ENCODE measurements at regions not wholly inside any gene's neighbourhood (a gene's known extent, or its start where the extent isn't known, plus 50 kb on each side); places are given as distances from the start of the nearest gene placed in this dataset.

GRCh38 chr5:105414067-105414466 is 1851.5 kb upstream of the NUDT12 start:
- H3K9me3 Mint-ChIP-seq, result peaks cover 34% of the 10 kb centered on the region
- H3K36me3 Mint-ChIP-seq (ENCODE audit: low read depth), result no peaks in the 10 kb centered on the region
- no peaks in the 10 kb centered on the region for H3K4me1 Mint-ChIP-seq (ENCODE audit: low read depth)
- no peaks in the 10 kb centered on the region for H3K27me3 Mint-ChIP-seq (ENCODE audit: low read depth)
- no peak for DNase-seq
- no peak overlapping the region for H3K4me3 Mint-ChIP-seq
- H3K27ac Mint-ChIP-seq, result no peak overlapping the region
- intact Hi-C loops (cut with micrococcal nuclease), result no loop called here
- CTCF ChIA-PET, result no interaction called here

DNA sequence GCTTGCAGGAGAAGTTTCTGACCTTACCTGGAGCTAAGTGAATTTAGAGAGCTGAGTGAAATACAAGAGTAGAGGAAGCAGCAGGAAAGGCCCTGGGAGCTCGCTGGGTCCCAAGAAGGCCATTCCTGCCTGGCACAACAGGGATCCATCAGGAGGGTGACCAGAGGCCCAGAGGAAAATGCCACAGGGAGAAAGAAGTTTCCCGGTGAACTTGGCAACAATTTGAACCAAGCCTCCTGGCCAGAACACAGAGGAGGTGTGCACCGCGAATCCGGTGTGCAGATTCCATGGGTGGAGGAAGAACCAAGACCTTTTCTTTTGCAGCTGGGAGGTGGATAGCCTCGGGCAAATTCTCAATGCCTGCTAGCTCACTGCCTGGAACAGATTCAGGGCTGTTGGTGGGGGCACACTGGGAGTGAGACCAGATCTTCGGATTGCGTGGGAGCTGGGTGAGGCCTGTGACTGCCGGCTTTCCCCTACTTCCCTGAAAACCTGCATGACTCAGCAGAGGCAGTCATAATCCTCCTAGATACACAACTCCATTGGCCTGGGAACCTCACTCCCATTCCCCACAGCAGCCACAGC is 1850.9 kb upstream of the NUDT12 start:
- Mint-ChIP-seq H3K4me1 (ENCODE audit: low read depth) (no peaks in the 10 kb centered on the region), H3K36me3 (ENCODE audit: low read depth) (no peaks in the 10 kb centered on the region), H3K27ac (no peak overlapping the region), H3K4me3 (no peak overlapping the region), H3K9me3 (peaks cover 28% of the 10 kb centered on the region), H3K27me3 (ENCODE audit: low read depth) (no peaks in the 10 kb centered on the region)
- CTCF ChIA-PET, result no interaction called here
- no peak for DNase-seq
- intact Hi-C loops (cut with micrococcal nuclease), result no loop called here

DNA sequence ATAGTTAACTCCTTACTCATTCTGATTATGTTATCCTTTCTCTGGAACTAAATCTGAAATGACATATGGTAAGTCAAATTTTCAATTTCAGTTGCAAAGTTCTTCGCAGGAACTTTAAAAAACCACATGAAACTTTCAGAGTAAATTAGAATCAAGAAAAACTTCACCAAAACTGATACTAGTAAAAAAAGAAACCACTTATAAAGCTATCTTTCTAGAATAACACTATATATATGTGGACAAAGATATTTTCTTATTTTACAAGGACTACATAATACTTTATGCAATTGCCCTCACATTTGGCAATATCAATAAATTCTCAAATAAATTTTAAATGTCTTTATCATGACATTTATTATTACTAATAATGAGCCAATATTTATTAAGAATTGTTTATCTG is 1847.1 kb upstream of the NUDT12 start:
- no peak overlapping the region for H3K27ac Mint-ChIP-seq
- H3K9me3 Mint-ChIP-seq, result peaks cover 5% of the 10 kb centered on the region
- H3K27me3 Mint-ChIP-seq (ENCODE audit: low read depth), result no peaks in the 10 kb centered on the region
- H3K36me3 Mint-ChIP-seq (ENCODE audit: low read depth), result no peaks in the 10 kb centered on the region
- no peak overlapping the region for H3K4me3 Mint-ChIP-seq
- H3K4me1 Mint-ChIP-seq (ENCODE audit: low read depth), result no peaks in the 10 kb centered on the region
- DNase-seq, result no peak
- intact Hi-C loops (cut with micrococcal nuclease), result no loop called here
- CTCF ChIA-PET, result no interaction called here

- no peaks in the 10 kb centered on the region for H3K27me3 Mint-ChIP-seq (ENCODE audit: low read depth)
- CTCF ChIA-PET, result interaction anchor here (0.6 kb wide), 1 partner anchor 267 kb away, joined by 3 read pairs; no protein-coding TSS in a partner anchor
- no peak for DNase-seq
- intact Hi-C loops (cut with micrococcal nuclease), result no loop called here
- H3K4me1 Mint-ChIP-seq (ENCODE audit: low read depth), result no peaks in the 10 kb centered on the region
- H3K36me3 Mint-ChIP-seq (ENCODE audit: low read depth), result no peaks in the 10 kb centered on the region
- H3K27ac Mint-ChIP-seq, result no peak overlapping the region
- peaks cover 1% of the 10 kb centered on the region for H3K9me3 Mint-ChIP-seq
- H3K4me3 Mint-ChIP-seq, result no peak overlapping the region
Observed at GRCh38 chr5:105407200-105407599, 1844.6 kb upstream of the NUDT12 start.

DNA sequence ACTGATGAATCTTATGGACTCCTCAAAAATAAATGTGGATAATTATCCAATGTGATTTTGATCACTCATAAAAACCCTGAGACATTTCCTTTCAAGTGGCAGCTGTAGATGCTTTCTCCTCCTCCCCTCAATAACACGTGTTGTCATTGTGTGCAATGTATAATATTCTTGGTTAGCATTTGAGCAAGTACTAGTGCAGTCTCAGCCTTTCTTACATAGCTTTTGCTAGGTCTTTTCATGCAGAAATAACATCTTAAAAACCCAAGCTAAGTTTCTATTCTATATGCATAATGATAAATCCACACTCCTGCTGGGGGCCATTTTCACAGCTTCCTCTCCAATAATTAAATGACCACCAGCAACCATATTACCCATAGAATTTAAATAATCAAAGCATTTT is 1835.2 kb upstream of the NUDT12 start:
- Mint-ChIP-seq H3K27me3 (ENCODE audit: low read depth) (no peaks in the 10 kb centered on the region), H3K36me3 (ENCODE audit: low read depth) (no peaks in the 10 kb centered on the region), H3K27ac (no peak overlapping the region), H3K4me1 (ENCODE audit: low read depth) (no peaks in the 10 kb centered on the region), H3K9me3 (no peaks in the 10 kb centered on the region), H3K4me3 (no peak overlapping the region)
- intact Hi-C loops (cut with micrococcal nuclease), result no loop called here
- DNase-seq, result no peak
- CTCF ChIA-PET, result no interaction called here

DNA sequence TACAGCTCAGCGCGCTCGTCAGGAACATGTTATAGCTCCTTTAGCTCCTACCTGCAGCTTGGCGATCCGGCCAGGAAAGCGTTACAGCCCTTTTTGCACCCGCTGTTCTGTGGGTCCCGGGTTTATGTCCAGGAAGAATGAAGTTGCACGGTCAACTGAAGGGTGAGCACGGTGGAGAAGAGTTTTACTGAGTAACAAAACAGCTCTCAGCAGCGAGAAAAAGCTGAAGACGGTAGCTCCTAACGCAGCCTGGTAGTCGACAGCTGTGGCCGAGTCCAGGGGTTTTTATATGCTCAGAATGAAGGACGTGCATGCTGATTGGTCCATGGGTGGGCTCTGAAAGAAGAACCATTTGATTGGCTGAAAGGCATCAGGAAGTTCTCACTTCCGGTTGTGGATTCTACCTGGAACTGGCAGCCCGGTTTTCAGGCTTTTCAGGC is 1830.1 kb upstream of the NUDT12 start:
- Mint-ChIP-seq H3K9me3 (no peaks in the 10 kb centered on the region), H3K27ac (no peak overlapping the region), H3K4me3 (no peak overlapping the region), H3K36me3 (ENCODE audit: low read depth) (no peaks in the 10 kb centered on the region), H3K27me3 (ENCODE audit: low read depth) (no peaks in the 10 kb centered on the region), H3K4me1 (ENCODE audit: low read depth) (no peaks in the 10 kb centered on the region)
- intact Hi-C loops (cut with micrococcal nuclease), result no loop called here
- DNase-seq, result no peak
- CTCF ChIA-PET, result no interaction called here

DNA sequence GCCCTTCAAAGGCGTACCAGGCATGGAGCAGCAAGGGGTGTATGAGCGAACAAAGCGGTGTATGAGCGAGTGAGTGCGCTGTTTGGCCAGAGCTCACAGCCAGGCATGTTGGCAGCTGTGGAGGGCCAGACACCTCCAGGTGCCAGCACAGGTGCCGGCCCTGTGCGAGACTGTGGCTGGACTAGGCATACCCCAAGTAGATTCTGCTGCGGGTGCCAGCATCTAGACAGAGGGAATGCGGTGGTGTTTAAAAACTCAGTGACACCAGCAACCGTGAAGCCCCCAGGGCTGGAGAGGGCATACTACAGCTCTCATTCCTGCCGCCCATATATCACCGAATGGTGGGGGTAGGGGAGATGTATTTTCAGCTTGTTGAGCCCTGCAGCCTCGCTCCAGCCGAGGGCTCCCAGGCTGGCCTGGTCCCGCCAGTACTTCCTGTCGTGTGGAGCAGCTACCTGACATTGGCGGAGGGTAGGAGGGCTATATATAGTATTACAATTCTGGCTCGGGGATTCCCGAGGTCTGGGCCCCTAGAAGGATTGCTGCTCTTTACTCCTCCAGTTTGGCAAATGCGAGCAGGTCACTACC is 1829.6 kb upstream of the NUDT12 start:
- no peak for DNase-seq
- no peak overlapping the region for H3K4me3 Mint-ChIP-seq
- H3K36me3 Mint-ChIP-seq (ENCODE audit: low read depth), result no peaks in the 10 kb centered on the region
- CTCF ChIA-PET, result no interaction called here
- no peak overlapping the region for H3K27ac Mint-ChIP-seq
- intact Hi-C loops (cut with micrococcal nuclease), result no loop called here
- H3K27me3 Mint-ChIP-seq (ENCODE audit: low read depth), result no peaks in the 10 kb centered on the region
- no peaks in the 10 kb centered on the region for H3K9me3 Mint-ChIP-seq
- no peaks in the 10 kb centered on the region for H3K4me1 Mint-ChIP-seq (ENCODE audit: low read depth)

GRCh38 chr5:105380126-105380525 is 1817.5 kb upstream of the NUDT12 start:
- Mint-ChIP-seq H3K9me3 (peaks cover 4% of the 10 kb centered on the region), H3K4me3 (no peak overlapping the region), H3K36me3 (ENCODE audit: low read depth) (no peaks in the 10 kb centered on the region), H3K27ac (no peak overlapping the region), H3K4me1 (ENCODE audit: low read depth) (no peaks in the 10 kb centered on the region), H3K27me3 (ENCODE audit: low read depth) (no peaks in the 10 kb centered on the region)
- DNase-seq, result no peak
- CTCF ChIA-PET, result no interaction called here
- intact Hi-C loops (cut with micrococcal nuclease), result no loop called here

- Mint-ChIP-seq H3K4me1 (ENCODE audit: low read depth) (no peaks in the 10 kb centered on the region), H3K4me3 (no peak overlapping the region), H3K27ac (no peak overlapping the region), H3K36me3 (ENCODE audit: low read depth) (no peaks in the 10 kb centered on the region), H3K27me3 (ENCODE audit: low read depth) (no peaks in the 10 kb centered on the region), H3K9me3 (peaks cover 6% of the 10 kb centered on the region)
- no peak for DNase-seq
- intact Hi-C loops (cut with micrococcal nuclease), result no loop called here
- CTCF ChIA-PET, result no interaction called here
Observed at GRCh38 chr5:105371169-105371568, 1808.6 kb upstream of the NUDT12 start.

GRCh38 chr5:105350486-105351140 is 1788.0 kb upstream of the NUDT12 start:
- Mint-ChIP-seq H3K9me3 (peaks cover 6% of the 10 kb centered on the region), H3K27me3 (ENCODE audit: low read depth) (no peaks in the 10 kb centered on the region), H3K36me3 (ENCODE audit: low read depth) (no peaks in the 10 kb centered on the region), H3K27ac (no peak overlapping the region), H3K4me3 (no peak overlapping the region), H3K4me1 (ENCODE audit: low read depth) (no peaks in the 10 kb centered on the region)
- intact Hi-C loops (cut with micrococcal nuclease), result no loop called here
- no peak for DNase-seq
- CTCF ChIA-PET, result no interaction called here

DNA sequence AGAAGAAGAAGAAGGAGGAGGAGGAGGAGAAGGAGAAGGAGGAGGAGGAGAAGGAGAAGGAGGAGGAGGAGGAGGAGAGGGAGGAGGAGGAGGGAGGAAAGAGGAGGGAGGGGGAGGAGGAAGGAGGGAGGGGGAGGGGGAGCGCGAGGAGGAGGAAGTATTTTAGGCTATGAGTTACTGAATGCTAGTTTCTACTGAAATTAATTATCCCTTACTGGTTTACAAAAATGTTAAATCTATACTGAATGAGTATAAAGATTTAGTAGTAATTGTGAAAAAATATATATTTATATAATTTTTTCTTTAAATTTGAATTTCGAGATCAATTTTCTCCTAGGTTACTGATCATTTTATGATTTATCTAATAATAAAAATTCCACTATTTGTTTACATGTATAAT is 1769.0 kb upstream of the NUDT12 start:
- Mint-ChIP-seq H3K36me3 (ENCODE audit: low read depth) (no peaks in the 10 kb centered on the region), H3K4me1 (ENCODE audit: low read depth) (no peaks in the 10 kb centered on the region), H3K9me3 (peaks cover 7% of the 10 kb centered on the region), H3K27me3 (ENCODE audit: low read depth) (no peaks in the 10 kb centered on the region), H3K27ac (no peak overlapping the region), H3K4me3 (no peak overlapping the region)
- CTCF ChIA-PET, result no interaction called here
- intact Hi-C loops (cut with micrococcal nuclease), result no loop called here
- DNase-seq, result no peak

DNA sequence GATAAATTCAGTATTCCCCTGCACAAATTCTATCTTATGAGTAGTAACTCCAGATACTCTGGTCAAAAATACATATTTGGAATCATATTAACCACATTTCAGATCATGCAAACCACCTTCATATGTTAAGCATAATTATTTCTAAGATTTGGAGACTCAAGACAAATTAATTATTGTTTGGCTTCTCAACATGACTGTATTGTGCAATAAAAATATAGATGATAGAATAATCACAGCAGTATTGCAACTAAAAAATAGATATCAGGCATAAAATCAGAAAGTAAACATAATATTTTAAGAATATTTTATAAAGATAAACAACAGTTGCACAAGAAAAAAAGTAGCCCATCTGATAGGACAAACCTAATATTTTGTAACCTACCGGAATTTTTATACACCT is 1767.6 kb upstream of the NUDT12 start:
- Mint-ChIP-seq H3K9me3 (peaks cover 2% of the 10 kb centered on the region), H3K36me3 (ENCODE audit: low read depth) (no peaks in the 10 kb centered on the region), H3K27me3 (ENCODE audit: low read depth) (no peaks in the 10 kb centered on the region), H3K27ac (no peak overlapping the region), H3K4me3 (no peak overlapping the region), H3K4me1 (ENCODE audit: low read depth) (no peaks in the 10 kb centered on the region)
- CTCF ChIA-PET, result no interaction called here
- intact Hi-C loops (cut with micrococcal nuclease), result no loop called here
- DNase-seq, result no peak

GRCh38 chr5:105304859-105305258 is 1742.3 kb upstream of the NUDT12 start:
- no peaks in the 10 kb centered on the region for H3K4me1 Mint-ChIP-seq (ENCODE audit: low read depth)
- DNase-seq, result no peak
- CTCF ChIA-PET, result no interaction called here
- no peak overlapping the region for H3K4me3 Mint-ChIP-seq
- H3K27me3 Mint-ChIP-seq (ENCODE audit: low read depth), result no peaks in the 10 kb centered on the region
- H3K9me3 Mint-ChIP-seq, result no peaks in the 10 kb centered on the region
- no peaks in the 10 kb centered on the region for H3K36me3 Mint-ChIP-seq (ENCODE audit: low read depth)
- intact Hi-C loops (cut with micrococcal nuclease), result no loop called here
- no peak overlapping the region for H3K27ac Mint-ChIP-seq

All from activated naive CD4-positive, alpha-beta T cell treated with anti-CD3 and anti-CD28 coated beads for 36 hours (primary cell).